Amniotic stem cell (primary cell): ENCODE measurements at regions not wholly inside any gene's neighbourhood (a gene's known extent, or its start where the extent isn't known, plus 50 kb on each side); places are given as distances from the start of the nearest gene placed in this dataset.
"Not testable (repeated sequence)": the region's sequence is repeated elsewhere in the genome, so short reads cannot be mapped to it uniquely, and the experiment has no call there.

Source experiments
- DNase-seq: peaks from one replicate; lab custom pipeline; 2025; lab: John Stamatoyannopoulos, UW

DNA sequence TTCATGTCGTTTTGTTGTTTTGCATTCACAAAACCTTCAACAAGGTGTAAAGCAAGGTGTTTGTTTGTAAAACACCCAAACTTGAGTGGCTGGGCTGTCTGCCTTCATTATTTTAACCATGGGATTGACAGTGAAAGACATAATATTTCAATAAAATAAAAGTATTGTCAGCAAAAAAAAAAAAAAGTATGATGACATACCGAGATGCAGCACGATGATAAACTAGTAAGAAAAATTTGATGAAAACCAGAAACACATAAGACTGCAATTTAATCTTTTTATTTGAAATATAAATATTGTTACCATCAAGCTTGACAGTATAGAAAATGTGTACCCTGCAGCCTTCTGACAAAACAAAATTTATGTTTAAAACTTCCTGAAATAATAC lies 419.3 kb upstream of the DYNLRB2 start:
- DNase-seq, result no peak

GRCh38 chr16:80120899-80121521 lies 419.8 kb upstream of the DYNLRB2 start:
- no peak for DNase-seq

DNA sequence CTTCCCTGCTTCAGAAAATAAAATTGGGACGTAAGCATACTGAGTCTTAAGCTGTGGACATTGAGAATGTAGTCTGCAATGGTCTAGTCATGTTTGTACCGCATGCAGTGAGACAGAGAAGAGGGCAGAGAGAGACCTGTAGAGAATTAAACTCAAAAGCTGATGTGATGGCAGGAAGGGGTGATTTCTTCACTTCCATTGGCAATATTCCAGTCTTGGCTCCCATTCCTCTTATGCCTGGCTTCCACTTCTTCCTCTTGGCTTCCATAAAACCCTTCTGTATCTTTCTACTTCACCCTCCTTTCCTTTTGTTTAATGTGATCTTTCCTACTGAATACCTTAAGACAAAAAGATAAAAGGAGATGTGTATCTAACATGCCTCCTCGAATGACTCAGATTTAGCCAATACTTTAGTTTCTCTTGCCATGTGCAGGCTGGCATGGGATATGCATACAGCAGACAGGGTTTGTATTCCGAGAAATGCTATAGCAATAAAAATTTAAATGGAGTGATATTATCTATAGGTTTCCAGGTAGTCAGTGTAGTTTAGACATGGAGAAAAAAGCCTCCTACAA lies 423.1 kb upstream of the DYNLRB2 start:
- no peak for DNase-seq

DNA sequence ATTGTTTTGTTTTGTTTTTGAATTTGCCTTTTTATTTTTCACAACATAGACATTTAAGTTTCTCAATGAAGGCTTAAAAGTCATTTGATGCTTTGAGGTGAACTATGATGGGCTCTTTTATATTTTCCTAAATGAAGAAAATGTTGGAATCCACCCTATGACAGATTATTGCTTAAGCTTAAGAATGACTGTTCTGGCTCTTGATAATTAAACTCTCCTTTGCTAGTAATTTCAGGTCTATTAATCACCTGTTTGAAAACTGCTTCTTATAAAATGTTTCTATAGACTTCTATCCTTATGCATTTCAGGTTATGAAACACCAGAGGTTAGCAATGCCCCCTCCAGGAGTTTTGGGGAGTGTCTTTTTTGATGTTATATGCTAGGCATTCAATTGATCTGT lies 424.1 kb upstream of the DYNLRB2 start:
- no peak for DNase-seq

- DNase-seq, result no peak
Measured at GRCh38 chr16:80114699-80115098, 426.1 kb upstream of the DYNLRB2 start.

- DNase-seq, result no peak
Measured at GRCh38 chr16:80113873-80114574, 426.8 kb upstream of the DYNLRB2 start.

- no peak for DNase-seq
Measured at GRCh38 chr16:80109581-80109980, 431.2 kb upstream of the DYNLRB2 start.

- no peak for DNase-seq
Measured at GRCh38 chr16:80107900-80108299, 432.9 kb upstream of the DYNLRB2 start.

- DNase-seq, result no peak
Measured at GRCh38 chr16:80105751-80106150, 435.0 kb upstream of the DYNLRB2 start.

- DNase-seq, result no peak
Measured at GRCh38 chr16:80105160-80105559, 435.6 kb upstream of the DYNLRB2 start.

GRCh38 chr16:80104401-80104800 lies 436.4 kb upstream of the DYNLRB2 start:
- DNase-seq, result no peak

- no peak for DNase-seq
Measured at GRCh38 chr16:80103463-80103862, 437.3 kb upstream of the DYNLRB2 start.

DNA sequence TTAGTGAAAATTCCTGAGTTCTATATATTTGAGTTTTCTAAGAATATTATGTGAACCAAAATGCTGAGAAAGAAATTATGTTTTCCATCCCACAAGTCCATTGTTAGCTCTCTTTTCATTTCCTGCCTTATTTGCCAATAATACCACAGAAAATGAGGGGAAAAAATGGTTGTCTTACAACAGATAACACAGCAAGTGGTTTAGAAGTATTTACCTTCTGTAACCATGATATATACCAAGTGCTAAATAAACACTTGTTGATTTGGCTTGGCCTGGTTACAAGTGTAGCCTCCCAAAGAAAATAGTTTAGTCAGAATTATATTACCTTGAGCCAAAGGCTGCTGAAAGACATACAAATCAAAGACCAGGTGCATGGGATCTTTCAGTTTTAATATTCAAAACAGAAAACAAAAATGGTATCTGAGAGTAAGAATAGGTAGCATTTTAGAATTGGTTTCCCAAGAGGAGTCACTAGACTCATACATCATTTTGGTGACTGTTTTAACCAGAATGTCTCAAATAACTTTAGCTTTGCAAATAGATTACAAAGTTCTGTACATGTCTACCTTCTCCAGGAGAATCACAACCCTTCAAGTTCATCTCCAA lies 439.8 kb upstream of the DYNLRB2 start:
- no peak for DNase-seq

DNA sequence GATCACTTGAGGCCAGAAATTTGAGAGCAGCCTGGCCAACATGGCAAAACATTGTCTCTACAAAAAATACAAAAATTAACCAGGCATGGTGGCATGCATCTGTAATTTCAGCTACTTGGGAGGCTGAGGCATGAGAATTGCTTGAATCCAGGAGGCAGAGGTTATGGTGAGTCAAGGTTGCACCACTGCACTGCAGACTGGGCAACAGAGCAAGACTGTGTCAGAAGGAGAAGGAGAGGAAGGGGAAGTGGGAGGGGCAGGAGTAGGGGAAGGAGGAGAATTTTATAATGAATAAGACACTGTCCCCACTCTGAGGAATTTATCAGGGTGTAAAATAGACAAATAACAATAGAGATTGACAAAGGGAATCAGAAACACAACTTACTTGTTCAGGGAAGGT lies 440.6 kb upstream of the DYNLRB2 start:
- no peak for DNase-seq

DNA sequence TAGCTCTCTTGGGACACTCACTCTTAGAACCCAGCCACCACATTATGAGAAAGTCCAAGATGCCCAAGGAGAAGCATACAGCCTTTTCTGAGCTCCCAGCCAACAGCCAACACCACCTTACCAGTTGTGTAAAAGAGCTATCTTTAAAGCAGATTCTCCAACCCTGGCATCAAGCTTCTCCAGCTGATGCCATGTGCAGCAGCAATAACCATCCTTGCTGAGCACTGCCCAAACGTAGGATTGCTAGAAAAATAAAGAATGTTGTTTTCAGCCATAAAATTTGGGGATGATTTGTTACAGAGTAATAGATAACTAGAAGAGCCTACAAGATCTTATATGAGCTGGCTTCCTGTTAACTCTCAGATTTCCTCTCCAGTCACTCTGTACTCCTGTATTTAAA lies 443.7 kb upstream of the DYNLRB2 start:
- no peak for DNase-seq

DNA sequence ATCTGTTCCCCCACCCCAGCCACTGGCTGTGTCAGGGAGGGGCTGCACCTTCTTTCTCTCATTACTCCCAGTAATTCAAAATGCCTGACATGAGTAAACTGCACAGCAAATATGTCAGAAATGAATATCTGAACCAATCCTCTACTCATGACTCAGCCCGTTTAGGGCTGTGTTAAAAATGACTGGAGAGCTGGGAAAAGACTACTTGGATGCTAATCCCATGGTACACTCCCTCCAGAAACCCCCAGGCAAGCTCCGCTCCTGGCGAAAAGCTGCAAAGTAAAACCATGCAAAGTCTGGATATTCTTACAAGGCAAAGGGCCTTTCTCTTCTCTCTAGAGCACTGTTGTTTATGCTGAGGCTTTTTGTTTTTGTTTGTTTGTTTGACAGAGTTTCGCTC lies 448.1 kb upstream of the DYNLRB2 start:
- no peak for DNase-seq

GRCh38 chr16:80091453-80091852 lies 449.3 kb upstream of the DYNLRB2 start:
- not testable (repeated sequence) for DNase-seq

- DNase-seq, result no peak
Measured at GRCh38 chr16:80085606-80086005, 455.2 kb upstream of the DYNLRB2 start.

DNA sequence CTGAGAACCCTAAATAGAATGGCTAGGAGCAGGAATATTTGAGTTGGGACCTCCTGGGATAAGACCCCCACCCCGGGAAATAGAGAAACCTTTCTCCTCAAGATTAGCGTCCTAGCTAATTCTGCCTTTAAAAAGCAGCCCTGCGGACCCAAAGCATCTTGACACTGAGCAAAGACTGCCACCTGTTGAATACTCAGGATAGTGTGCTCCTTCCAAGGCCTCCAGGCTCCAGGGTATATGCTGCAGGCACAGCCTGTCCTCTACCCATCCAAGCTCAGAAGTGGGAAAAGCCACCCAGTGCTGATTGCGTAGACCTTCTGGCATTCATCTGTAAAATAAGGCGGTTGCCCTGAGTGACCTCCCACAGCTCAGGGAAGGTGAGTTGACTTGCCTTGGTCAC lies 456.2 kb upstream of the DYNLRB2 start:
- DNase-seq, result no peak

- no peak for DNase-seq
Measured at GRCh38 chr16:80084163-80084562, 456.6 kb upstream of the DYNLRB2 start.

- DNase-seq, result no peak
Measured at GRCh38 chr16:80082906-80083305, 457.9 kb upstream of the DYNLRB2 start.

GRCh38 chr16:80081846-80082245 lies 458.9 kb upstream of the DYNLRB2 start:
- no peak for DNase-seq

GRCh38 chr16:80080287-80080851 lies 460.4 kb upstream of the DYNLRB2 start:
- no peak for DNase-seq
